Stimulated activated CD8-positive, alpha-beta memory T cell treated with anti-CD3 and anti-CD28 coated beads, Interleukin-7, amount 100 ng/mL, for 4 hours (primary cell): ENCODE measurements at regions not wholly inside any gene's neighbourhood (a gene's known extent, or its start where the extent isn't known, plus 50 kb on each side); places are given as distances from the start of the nearest gene placed in this dataset.
A peak's percentile ranks its signal among the peaks of the same experiment; 100 is the strongest.
"Not testable (repeated sequence)": the region's sequence is repeated elsewhere in the genome, so short reads cannot be mapped to it uniquely, and the experiment has no call there.

Source experiments
- DNase-seq, 2 donors: peaks; one replicate each; pipeline ENCODE4 v3.0.0-alpha.2; 2020; ENCODE audit warnings: low read depth in 2 of 2

DNA sequence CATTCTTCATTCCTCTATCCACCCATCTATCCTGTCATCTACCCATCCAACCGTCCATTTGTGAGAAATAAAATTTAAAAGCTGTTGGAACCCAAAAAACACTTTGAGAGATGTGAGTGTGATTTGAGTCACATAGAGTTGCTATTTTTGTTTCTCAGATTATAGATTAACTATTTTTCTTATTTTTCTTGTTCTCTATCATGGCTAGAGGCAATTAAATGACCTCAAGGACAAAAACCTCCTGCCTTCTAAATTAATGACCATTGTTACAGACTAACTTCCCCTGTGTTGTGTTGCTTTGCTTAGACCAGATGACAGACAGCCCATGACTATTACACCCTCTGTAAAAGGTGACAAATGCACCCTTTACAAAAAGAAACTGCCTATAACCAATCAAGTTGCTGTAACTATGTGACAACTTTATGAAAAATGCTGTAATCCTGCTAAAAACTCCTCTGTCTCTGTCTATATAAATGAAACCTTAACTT is 207.9 kb upstream of the CXCR4 start:
- DNase-seq, result no peak

DNA sequence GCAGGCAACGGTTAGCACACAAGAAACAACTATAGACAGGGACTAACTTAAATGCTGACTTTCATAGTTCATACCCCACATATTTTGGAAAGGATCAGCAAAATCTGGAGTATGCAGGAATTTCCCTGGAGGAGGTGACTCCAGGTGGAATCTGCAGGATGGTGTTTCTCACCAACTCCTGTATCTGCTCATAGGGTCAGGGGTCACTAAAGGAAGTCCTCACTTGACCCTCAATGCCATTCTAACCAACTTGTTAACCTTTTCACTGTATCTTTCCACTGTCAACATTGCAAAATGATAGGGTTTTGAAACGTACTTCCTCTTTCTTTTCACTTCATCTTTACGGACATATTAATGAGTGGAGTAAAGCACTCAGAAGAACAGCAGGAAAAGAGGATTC is 207.0 kb upstream of the CXCR4 start:
- no peak for DNase-seq

DNA sequence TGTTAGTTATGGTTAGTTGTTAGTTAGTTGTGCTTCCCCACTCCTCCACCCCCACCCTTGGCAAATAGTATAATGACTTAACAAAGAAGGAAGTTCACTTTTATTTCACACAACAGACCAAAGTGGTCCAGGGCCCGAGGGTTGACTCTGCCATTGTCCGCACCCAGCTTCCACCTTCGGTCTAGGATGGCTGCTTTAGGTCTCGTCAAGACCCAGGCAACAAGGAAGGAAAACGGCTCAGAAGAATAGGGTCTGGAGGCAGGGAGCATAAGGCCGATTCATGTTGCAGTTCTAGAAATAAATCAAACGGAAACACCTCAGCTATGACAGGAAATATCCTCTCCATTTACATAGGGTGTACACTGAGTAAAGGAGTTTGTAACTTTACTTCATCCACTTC is 206.0 kb upstream of the CXCR4 start:
- no peak for DNase-seq

DNA sequence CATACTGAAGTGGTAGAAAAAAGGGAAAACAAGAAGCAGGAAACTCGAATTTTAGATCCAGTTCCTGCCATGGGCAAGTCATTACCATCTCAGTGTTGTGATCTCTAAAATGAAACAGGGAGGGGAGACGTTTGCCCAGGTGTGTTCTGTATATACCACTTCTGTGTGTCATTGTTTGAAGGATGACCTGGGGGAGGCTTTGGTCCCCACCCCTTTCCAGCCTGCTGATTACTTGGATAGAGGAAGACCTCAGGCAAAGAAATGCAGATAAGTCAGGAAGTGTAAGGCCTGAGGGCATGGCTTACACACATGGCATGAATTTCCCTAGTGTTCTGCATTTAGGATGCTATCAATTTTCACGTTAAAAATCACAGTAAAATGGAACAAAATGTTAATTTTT is 205.2 kb upstream of the CXCR4 start:
- DNase-seq, result no peak

DNA sequence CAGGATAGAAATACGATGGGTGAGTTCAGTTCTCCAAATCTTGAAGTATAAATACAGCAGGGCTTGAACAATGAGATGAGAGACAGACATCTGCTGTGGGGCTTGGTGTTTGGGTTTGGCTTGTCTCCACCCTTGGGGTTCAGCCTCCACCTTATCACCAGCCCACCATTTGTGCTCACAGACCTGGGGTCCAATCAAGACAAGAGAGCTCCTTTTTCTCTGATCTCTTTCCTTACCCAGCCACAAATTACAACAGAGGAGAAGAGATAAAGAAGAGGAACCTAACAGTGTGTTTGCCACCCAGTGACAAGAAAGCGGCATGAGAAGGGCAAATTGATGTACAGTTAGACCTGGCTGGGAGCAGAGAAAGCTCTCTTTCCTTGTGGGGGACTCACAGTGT is 204.5 kb upstream of the CXCR4 start:
- DNase-seq, result no peak

DNA sequence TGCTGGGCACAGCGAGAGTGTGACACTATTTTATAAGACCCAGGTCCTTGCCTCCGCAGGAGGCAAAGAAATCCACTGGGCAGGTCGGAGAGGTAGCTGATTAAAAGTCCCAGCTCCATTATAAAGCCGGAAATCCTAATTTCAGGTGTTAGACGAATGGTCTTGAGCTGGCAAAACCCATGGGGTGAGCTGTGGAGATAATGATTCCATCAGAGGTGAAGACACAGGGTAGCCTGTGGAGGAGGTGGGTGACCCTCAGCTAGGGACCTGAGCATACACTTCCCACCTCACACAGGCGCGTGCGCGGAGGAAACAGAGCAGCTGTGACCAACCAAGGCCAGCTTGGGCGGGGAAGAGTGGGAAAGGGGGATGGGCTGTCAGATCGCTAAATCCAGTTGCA is 201.7 kb upstream of the CXCR4 start:
- DNase-seq, result no peak

DNA sequence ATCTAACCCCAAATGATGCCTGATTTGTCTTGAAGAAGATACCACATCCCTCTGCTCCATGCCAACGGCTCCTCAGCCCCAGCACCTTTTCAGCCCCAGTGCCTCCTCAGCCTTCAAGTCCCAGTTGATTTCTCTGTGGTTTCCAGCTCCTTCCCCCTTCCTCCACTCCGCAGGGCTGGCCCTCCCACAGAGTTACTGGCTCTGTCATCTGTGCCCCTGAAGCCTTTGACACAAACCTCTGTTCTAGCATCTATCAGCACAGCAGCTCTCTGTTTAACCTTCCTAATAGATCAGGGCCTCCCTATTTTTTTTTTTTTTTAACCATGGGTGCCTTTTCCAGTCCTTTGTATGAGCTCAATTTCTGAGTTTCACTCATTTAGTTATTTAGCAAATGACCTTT is 201.3 kb upstream of the CXCR4 start:
- DNase-seq, result no peak

DNA sequence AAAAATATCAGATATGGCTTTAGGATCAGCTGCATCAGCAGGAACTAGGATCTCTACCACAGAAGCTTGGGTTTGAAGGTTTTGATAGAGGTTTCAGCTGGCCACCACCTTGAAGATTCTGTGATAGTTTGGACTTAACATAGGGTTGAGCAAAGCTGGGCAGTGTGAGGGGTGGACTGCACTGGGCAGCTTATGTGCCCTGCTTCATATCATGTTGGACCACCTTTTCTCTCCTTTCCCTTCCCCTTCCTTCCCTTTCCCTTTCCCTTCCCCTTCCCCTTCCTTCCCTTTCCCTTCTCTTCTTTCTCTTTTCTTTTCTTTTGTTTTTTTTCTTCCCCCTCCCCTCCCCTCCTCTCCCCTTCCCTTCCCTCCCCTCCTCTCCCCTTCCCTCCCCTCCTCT is 196.3 kb upstream of the CXCR4 start:
- no peak for DNase-seq

DNA sequence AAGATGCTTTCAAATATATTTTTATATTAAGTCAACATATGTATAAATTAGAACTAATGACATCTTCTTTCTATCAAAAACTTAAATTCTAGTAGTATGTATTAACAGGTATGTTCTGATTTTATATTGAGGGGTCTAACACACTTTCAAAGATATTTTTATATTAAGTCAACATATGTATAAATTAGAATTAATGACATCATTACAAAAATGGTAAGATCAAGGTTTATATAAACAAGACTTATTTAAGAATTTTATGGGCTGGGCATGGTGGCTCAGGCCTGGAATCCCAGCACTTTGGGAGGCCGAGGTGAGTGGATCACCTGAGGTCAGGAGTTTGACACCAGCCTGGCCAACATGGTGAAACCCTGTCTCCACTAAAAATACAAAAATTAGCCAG is 194.6 kb upstream of the CXCR4 start:
- not testable (repeated sequence) for DNase-seq

DNA sequence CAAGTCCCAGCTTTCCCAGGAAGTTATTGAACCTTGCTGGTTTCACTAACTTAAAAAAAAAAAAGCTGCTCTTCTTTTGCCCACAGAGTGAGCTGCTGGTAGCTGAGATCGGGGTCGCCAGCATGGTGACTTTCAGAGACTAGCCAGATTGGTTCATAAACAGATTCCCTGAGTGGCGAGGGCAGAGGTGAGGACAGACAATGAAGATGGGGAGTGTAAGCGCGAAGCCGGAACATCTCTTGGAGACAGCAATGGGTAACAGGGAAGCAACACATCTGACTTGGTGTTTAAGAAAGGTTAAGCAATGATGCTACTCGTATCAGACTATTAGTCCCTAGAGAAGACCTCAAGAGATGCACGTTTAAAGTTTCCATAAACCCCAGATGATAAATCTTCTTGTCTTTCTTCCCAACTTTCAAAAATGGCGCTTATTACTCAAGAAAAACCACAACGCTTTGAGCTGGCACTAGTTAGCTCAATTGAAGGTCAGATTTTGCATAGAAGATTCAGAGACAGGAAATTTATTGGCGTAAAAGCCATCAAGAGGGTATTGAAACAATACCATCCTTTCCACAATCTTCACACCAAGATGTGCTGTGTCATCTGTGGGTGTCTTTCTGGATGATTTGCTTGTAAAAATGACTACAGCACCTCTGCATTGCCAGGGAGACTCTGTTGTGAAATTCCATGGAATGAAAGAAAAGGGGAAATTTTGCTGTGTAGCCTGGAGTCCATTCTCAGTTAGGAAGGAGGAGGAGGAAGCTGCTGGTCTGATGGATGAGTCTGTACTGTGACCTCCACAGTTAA is 193.1 kb upstream of the CXCR4 start:
- no peak for DNase-seq

DNA sequence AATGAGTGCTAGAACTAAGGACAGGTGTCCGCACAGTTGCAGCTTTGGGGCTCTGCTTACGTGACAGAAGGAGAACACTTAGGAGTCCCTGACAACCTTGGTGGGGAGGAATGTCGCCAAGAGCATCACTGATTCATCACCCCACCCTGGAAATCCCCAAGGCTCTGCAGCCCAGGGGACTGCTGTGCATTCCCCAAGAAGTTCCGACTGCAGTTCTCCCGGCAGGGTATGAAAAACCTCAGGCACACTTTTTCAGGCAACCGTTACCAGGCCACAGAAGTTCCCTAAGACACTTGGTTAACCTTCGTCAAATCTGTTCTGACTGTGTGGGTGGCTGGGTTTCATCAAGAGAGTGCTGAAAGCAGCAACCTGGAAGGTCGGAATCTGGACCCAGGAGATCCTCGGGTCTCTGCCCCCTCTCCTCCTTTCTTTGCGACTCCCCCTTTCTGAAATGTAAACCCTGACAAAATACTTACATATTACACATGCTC is 192.1 kb upstream of the CXCR4 start:
- DNase-seq, result peak in 1 of 2 donors; percentile 2

DNA sequence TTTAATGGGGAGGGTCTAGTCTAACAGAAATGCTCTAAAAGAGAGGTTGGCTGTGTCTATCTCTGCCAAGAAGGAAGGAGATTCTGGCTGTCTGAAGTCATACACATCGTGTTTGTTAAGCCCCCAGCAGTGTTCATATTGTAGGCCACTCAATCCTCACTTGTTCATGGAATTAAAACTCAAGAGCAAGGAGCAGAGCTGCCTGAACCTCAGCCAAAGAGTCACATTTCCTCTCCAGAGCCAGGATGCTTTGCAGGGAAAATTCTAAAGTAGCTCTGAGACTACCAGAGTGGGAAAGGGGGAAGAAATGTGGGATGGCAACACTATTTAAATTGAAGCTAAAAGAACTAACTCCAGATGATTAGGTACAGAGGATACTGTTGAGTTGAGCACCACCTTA is 190.7 kb upstream of the CXCR4 start:
- DNase-seq, result no peak

DNA sequence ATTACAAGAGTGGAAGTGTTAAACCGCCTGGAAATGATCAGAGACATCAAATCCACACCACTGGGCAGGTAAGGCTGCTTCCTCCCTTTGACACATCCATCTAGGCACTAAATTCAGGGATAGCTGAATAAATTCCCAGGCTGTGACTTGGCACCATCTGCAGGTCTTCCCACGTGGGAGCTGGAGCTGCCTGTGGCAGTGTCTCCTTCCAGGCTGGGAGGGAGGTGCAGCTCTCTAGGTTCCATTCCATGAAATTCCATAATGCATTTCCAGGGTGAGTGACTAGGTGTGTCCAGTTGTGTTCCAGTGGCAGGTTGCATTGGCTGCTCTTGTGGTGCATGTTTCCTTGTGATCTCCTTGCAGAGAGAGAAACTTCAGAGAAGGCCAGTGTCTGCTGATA is 188.9 kb upstream of the CXCR4 start:
- DNase-seq, result no peak

DNA sequence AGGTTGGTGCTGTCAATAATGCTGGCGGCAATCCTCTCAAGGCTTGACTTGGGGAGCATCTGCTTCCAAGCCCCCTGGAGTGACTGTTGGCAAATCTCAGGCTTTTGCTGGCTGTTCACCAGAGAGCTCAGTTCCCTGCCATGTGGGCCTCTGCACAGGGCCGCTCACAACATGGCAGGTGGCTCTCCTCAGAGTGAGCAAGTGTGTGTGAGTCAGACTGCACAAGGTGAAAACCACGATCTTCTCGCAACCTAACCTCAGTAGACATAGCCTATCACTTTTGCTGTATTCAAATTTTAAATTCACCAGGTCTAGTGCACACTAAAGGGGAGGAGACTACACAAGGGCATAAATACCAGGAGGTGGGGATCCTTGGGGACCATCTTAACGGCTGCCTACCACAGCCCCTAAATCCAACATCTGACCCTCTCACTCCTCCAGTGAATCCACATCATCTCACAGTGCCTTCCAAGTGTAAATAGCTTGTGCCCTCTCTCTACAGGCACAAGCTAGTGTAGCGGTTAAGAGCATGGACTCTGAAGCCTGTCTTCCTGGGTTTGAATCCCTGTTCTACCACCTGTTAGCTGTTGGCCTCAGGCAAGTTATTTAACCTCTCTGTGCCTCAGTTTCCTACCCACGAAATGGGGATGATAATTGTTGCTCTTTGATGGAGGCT is 187.7 kb upstream of the CXCR4 start:
- DNase-seq, result peak; percentile 45 to 49

DNA sequence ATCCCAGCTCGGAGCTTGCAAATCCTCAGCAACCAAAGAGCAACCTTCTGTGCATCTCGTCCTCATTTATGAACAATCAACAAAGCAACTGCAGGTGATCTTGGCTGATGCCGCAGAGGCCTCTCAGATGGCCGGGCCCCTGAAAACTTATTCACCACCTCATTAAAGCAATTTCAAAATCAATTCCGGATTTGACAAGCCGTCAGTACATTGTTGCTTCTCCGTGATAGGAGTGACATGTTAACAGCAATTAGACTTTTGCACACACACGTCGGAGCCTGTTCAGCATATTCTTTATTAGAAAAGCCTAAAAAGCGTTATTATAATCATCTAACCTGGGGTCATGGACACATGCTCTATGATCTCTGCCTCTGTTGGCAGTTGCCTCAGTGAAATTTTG is 183.1 kb upstream of the CXCR4 start:
- no peak for DNase-seq

DNA sequence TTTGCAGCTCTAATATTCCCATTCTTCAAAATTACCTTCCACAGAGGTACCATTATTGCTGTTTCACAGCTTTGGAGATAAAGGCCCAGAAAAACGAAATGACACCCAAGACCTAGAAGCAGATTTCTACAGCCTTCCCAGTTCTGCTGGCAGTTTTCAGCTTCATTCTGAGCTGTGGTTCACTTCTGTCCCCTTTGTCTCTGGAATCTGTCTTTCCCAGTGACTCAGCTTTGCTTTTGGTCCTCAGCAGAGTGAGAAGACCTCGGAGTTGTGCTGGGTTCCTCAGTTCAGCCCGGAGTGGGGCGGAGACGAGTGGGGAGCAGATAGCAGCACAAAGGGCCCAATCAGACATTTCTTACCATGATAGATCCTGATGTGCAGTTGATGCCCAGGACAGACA is 180.7 kb upstream of the CXCR4 start:
- no peak for DNase-seq

DNA sequence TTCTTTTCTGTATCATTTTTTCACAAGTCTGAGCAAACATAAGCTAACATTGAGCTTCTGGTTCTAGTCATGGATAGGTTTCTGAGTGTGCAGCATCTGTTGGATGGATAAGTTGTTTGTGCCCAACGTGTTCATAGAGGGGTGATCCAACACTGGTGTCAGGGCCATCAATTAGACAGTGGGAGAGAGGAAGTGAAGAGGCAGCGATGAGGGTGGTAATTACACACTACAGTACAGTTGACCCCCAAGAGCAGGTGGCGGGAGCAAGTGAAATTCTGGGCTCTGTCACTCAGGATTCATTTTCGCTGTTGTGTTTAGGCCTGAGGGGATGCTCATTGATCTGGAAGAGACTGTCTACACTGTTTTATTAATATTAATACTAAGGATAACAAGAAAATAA is 180.0 kb upstream of the CXCR4 start:
- no peak for DNase-seq

DNA sequence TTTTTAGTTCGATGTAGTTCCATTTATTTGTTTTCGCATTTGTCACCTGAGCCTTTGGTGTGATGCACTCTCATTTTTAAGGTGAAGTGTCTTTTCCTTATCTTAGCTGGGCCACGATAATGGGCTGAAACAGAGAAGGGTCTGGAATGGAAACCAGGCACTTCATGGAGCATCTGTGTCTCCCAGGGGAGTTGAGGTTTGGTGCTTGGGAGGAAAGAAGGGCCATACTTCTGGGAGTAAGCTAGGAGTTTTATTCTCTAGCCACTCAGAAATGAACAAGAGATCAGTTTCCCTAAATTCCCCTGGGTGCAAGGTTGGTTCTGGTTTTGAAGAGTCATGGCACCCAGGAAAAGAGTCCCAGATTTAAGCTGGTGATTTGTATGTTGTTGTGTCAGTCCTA is 179.4 kb upstream of the CXCR4 start:
- DNase-seq, result no peak

DNA sequence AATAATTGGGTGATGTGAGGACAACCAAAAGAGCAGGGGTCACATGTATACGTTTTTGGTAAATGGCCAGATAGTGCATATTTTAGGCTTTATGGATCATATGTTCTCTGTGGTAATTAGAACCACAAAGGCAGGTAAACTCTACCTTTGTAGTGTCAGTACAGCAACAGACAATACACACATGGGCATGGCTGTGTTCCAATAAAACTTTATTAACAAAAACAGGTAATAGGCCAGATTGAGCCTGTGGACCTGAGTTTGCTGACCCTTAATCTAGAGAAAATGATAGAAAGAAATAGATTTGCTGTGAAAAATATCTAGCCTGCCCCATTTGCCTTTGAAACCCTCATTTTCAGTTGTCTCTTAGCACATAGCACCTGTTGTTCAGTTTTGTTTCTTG is 177.2 kb upstream of the CXCR4 start:
- no peak for DNase-seq

DNA sequence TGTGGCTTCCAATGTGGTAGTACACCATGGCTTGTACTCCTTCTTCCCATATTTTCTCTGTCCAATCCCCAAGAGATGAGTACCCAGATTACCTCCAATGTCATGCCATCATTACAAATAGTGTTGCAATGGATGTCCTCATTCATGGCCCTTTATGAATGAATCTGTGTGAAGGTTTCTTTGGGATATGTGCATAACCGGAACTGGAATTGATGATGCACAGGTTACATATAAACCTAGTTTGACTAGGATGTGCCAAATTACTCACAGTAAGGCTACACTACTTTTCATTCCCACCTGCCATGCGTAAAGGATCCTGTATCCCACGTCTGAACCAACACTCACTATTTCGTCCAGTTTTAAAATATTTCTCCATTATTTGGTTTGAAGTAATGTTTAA is 173.9 kb upstream of the CXCR4 start:
- DNase-seq, result no peak

DNA sequence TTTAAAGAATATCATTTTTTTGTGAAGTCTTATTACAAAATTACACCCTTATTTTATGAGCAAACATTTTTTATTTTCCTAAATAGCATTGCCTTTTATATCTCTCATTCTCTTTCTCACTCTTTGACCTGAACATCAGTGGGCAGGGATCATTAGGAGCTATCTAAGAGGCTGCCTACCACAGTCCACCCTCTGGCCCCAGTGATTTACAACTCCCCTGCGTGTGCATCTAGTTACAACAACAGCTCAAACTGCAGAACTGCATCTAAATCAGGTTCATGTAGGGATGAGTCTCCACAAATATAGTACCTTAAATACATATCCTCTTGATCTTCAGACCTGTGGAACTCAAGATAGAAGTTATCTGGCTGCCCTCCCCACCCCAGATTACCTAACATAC is 172.4 kb upstream of the CXCR4 start:
- DNase-seq, result no peak

DNA sequence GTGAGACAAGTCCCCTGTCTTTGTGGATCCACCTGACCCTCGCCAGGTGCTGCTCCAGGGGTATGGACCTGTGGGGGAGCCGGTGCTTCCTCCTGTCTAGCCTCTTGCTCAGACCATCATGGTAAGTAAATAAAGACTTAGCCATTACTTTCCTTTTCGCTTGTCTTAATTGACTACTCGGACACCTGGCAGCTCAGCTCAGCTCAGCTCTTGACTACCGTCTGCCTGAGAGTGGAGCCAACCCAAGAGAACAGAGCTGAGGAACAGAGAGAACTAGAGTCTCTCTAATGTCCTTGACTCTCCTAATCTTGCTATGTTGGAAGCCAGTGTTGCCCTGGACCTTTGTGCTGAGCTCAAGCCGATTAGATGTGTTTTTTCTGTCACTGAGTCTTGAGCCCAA is 170.3 kb upstream of the CXCR4 start:
- DNase-seq, result no peak

DNA sequence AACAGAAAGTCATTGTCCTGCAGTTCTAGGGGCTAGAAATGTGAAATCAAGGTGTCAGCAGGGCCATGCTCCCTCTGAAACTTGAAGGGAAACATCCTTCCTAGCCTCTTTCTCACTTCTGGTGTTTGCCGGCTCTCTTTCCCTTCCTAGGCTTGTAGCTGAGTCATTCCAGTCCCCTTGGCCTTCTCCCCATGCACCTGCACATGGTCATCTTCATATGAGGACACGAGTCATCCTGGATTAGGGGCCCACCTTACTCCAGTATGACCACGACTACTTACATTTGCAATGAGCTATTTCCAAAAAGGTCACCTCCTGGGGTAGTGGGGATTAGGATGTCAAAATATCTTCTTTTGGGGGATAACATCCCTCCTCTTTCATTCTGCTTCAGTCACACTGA is 168.5 kb upstream of the CXCR4 start:
- DNase-seq, result no peak
